ENCODE measurements at regions not wholly inside any gene's neighbourhood (a gene's known extent, or its start where the extent isn't known, plus 50 kb on each side); places are given as distances from the start of the nearest gene placed in this dataset.

DNA sequence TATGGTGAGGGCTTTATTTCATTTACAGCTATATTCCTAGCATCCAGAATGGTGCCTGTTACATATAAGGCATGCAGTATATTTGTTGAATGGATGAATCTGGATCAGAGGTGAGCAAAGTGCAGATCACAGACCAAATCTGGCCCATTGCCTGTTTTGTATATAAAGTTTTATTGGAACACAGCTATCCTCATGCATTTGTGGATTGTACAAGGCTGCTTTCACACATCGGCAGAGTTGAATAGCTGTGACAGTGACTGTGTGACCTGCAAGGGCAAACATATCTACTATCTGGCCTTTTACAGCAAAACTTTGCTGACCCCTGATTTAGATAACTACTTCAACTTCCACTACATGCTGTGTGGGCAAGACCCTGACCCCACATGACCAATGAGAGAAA, 54.0 kb upstream of the MRPS6 start:
- no peak for DNase-seq
- Histone ChIP-seq H3K9me3 (no peaks in the 10 kb centered on the region), H3K36me3 (replicated peaks in 1 of 2; ENCODE audit: insufficient read depth in 1 of 2, low read depth in 2 of 2) (no peaks in the 10 kb centered on the region), H3K27me3 (no peaks in the 10 kb centered on the region), H3K27ac (no peak overlapping the region), H3K4me3 (no peak overlapping the region), H3K4me1 (no peaks in the 10 kb centered on the region)
- intact Hi-C loops (cut with DNase I), result no loop called here
- ATAC-seq, result no peak
- no peak for TF ChIP-seq POLR2A (IDR thresholded peaks at IDR 0.05)
- TF ChIP-seq, protein P1, sequence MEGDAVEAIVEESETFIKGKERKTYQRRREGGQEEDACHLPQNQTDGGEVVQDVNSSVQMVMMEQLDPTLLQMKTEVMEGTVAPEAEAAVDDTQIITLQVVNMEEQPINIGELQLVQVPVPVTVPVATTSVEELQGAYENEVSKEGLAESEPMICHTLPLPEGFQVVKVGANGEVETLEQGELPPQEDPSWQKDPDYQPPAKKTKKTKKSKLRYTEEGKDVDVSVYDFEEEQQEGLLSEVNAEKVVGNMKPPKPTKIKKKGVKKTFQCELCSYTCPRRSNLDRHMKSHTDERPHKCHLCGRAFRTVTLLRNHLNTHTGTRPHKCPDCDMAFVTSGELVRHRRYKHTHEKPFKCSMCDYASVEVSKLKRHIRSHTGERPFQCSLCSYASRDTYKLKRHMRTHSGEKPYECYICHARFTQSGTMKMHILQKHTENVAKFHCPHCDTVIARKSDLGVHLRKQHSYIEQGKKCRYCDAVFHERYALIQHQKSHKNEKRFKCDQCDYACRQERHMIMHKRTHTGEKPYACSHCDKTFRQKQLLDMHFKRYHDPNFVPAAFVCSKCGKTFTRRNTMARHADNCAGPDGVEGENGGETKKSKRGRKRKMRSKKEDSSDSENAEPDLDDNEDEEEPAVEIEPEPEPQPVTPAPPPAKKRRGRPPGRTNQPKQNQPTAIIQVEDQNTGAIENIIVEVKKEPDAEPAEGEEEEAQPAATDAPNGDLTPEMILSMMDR (IDR thresholded peaks at IDR 0.05), result no peak
- WGBS, 2 donors, result 69 to 82% methylated on average over 1 of the region's 1 CpG

GRCh38 chr21:34018910-34019309, 54.5 kb upstream of the MRPS6 start:
- no peak for DNase-seq
- Histone ChIP-seq H3K4me3 (no peak overlapping the region), H3K4me1 (no peaks in the 10 kb centered on the region), H3K27me3 (no peaks in the 10 kb centered on the region), H3K36me3 (replicated peaks in 1 of 2; ENCODE audit: insufficient read depth in 1 of 2, low read depth in 2 of 2) (no peaks in the 10 kb centered on the region), H3K9me3 (no peaks in the 10 kb centered on the region), H3K27ac (no peak overlapping the region)
- TF ChIP-seq, protein P1 (IDR thresholded peaks at IDR 0.05), result no peak
- TF ChIP-seq POLR2A (IDR thresholded peaks at IDR 0.05), result no peak
- no peak for ATAC-seq
- WGBS, 2 donors, result 79 to 81% methylated on average over 1 of the region's 1 CpG
- intact Hi-C loops (cut with DNase I), result no loop called here

GRCh38 chr21:34018185-34018584, 55.2 kb upstream of the MRPS6 start:
- no peak for ATAC-seq
- no peaks in the 10 kb centered on the region for H3K36me3 ChIP-seq (replicated peaks in 1 of 2; ENCODE audit: insufficient read depth in 1 of 2, low read depth in 2 of 2)
- H3K9me3 ChIP-seq, result no peaks in the 10 kb centered on the region
- no peak overlapping the region for H3K27ac ChIP-seq
- H3K4me1 ChIP-seq, result no peaks in the 10 kb centered on the region
- TF ChIP-seq, protein P1 (IDR thresholded peaks at IDR 0.05), result no peak
- TF ChIP-seq POLR2A (IDR thresholded peaks at IDR 0.05), result no peak
- no peaks in the 10 kb centered on the region for H3K27me3 ChIP-seq
- intact Hi-C loops (cut with DNase I), result no loop called here
- DNase-seq, result no peak
- WGBS, 2 donors, result 82 to 100% methylated on average over 1 of the region's 1 CpG
- no peak overlapping the region for H3K4me3 ChIP-seq

DNA sequence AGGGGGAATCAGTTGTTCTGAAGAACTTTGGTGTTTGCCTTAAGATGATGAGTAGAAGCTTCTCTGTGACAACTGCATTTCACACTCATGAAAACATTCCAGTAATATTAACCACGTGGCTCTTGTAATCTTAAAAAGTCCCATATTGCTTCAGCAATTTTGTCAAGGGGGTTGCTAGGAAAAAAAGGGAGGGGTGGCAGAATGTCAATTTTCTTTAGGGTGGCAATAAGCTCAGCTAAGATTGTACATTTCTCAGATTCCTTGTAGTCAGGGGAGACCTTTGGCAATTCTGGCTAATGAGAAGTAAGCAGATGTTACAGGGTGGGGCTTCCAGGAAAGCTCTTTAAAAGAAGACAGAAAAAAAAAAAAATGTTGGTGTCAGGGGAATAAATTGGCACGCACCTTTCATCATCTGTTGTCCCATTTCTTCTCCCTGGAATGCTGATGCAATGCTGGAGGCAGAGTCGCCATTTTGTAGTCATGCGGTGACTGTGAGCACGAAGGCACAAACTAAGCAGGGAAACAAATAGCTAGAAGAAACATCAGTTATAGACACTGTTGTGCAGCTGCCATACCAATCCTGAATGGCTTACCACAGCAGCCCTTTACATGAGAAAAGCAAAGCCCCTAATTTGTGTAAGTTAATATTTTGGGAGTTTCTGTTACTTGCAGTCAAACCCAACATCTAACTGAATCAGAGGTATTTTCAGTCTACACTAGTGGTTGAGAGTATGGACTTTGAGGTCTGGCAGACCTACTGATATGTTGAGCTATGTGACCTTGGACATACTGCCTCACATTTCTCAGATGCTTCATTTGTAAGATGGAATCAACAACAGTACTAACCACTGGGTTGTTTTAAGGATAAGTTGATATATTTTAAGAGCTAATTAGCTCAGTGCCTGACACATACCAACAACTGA, 56.1 kb upstream of the MRPS6 start:
- H3K4me1 ChIP-seq, result no peaks in the 10 kb centered on the region
- no peaks in the 10 kb centered on the region for H3K36me3 ChIP-seq (replicated peaks in 1 of 2; ENCODE audit: insufficient read depth in 1 of 2, low read depth in 2 of 2)
- 85 to 87% methylated on average over 5 of the region's 5 CpGs for WGBS, 2 donors
- H3K27me3 ChIP-seq, result no peaks in the 10 kb centered on the region
- TF ChIP-seq, protein P1 (IDR thresholded peaks at IDR 0.05), result no peak
- no peak for TF ChIP-seq POLR2A (IDR thresholded peaks at IDR 0.05)
- intact Hi-C loops (cut with DNase I), result no loop called here
- no peak overlapping the region for H3K27ac ChIP-seq
- H3K9me3 ChIP-seq, result no peaks in the 10 kb centered on the region
- ATAC-seq, result no peak
- DNase-seq, result no peak
- H3K4me3 ChIP-seq, result no peak overlapping the region

DNA sequence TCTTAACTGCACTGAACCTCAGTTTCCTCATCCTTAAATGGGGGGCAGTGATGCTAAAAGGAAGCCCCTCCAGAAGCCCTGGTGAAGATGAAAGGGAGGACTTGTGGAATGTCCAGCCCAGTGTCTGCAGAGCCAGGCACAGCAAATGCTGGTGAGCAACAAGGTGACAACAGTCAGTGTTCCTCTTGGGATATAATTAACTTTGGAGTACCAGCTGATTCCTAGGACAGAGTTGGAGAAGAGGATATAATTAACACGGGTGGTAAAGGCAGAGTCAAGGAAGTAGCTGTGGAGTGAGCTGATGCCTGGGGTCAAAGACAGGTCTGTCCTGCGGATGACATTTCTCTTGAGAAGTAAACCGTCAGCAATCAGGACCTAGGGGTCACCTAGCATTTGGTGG, 60.7 kb upstream of the MRPS6 start:
- Histone ChIP-seq H3K27ac (no peak overlapping the region), H3K27me3 (no peaks in the 10 kb centered on the region), H3K9me3 (no peaks in the 10 kb centered on the region), H3K4me3 (no peak overlapping the region), H3K36me3 (replicated peaks in 1 of 2; ENCODE audit: insufficient read depth in 1 of 2, low read depth in 2 of 2) (no peaks in the 10 kb centered on the region), H3K4me1 (no peaks in the 10 kb centered on the region)
- intact Hi-C loops (cut with DNase I), result no loop called here
- no peak for ATAC-seq
- DNase-seq, result no peak
- TF ChIP-seq, protein P1 (IDR thresholded peaks at IDR 0.05), result no peak
- TF ChIP-seq POLR2A (IDR thresholded peaks at IDR 0.05), result no peak
- 73 to 78% methylated on average over 3 of the region's 3 CpGs for WGBS, 2 donors

All from body of pancreas (tissue), 4 donors.